ENCODE measurements at regions not wholly inside any gene's neighbourhood (a gene's known extent, or its start where the extent isn't known, plus 50 kb on each side); places are given as distances from the start of the nearest gene placed in this dataset.

DNA sequence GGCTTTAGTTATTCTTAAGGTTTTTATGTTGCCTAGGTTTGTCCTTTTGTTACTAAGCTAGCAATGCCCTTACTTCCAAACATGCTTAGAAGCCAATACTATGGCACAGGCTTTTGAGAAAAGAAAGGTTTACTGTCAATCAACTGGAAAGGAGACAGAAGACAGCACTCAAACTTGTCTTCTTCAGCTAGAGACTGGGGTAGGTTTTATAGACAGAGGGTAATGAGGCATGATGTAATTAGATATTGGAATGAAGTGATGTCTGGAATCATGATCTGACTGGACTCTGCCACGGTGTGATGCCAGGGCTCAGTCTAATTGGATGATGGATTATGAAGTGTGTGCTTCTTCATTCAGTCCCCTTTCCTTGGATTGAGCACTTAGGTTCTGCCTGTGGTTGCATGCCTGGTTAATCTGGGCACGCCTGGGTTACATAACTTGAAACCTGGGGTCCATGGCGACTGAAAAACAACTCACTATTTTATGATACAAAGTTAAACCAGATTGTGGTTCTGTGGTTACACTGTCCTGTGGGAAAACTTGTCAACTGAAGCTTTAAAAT is 625.8 kb downstream of the BRINP3 start:
- in situ Hi-C loops (cut with MboI; ENCODE audit: low sequenced_read_pairs, unreplicated experiment): no loop called here
- TF ChIP-seq, protein P1, sequence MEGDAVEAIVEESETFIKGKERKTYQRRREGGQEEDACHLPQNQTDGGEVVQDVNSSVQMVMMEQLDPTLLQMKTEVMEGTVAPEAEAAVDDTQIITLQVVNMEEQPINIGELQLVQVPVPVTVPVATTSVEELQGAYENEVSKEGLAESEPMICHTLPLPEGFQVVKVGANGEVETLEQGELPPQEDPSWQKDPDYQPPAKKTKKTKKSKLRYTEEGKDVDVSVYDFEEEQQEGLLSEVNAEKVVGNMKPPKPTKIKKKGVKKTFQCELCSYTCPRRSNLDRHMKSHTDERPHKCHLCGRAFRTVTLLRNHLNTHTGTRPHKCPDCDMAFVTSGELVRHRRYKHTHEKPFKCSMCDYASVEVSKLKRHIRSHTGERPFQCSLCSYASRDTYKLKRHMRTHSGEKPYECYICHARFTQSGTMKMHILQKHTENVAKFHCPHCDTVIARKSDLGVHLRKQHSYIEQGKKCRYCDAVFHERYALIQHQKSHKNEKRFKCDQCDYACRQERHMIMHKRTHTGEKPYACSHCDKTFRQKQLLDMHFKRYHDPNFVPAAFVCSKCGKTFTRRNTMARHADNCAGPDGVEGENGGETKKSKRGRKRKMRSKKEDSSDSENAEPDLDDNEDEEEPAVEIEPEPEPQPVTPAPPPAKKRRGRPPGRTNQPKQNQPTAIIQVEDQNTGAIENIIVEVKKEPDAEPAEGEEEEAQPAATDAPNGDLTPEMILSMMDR (IDR thresholded peaks at IDR 0.05; ENCODE audit: borderline replicate concordance, control extremely low read depth, extremely low read depth, insufficient read depth, missing control alignments): no peak
- DNase-seq (ENCODE audit: low spot score): no peak

DNA sequence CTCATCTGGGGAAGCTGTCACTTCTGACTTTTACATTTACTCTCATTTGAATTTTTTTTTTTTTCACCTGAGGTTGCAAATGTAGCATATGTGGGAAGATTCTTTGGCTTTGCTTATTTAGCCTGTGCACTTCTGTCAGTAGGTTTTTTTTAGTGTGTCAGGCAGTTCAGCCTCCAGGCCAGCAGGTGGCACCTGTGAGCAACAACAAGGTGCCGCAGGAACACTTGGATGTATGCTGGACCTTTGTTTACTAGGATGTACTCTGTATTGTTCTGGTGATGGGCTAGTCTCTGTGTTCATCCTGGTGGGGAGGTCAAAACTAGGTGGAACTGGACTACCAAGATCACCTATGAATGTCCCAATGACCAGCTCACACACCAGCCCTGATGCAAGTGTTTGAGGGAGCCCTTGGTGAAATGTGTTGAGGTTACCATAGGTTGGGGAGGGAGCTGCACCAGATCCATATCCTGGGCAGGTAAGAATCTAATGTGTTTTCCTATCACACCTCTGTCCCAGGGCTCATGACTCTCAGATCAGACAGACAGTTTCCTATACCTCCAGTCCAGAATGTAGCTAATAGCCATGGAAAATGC is 618.2 kb downstream of the BRINP3 start:
- DNase-seq (ENCODE audit: low spot score): peak; percentile 10
- TF ChIP-seq, protein P1 (IDR thresholded peaks at IDR 0.05; ENCODE audit: borderline replicate concordance, control extremely low read depth, extremely low read depth, insufficient read depth, missing control alignments): peak; percentile 52
- in situ Hi-C loops (cut with MboI; ENCODE audit: low sequenced_read_pairs, unreplicated experiment): no loop called here

DNA sequence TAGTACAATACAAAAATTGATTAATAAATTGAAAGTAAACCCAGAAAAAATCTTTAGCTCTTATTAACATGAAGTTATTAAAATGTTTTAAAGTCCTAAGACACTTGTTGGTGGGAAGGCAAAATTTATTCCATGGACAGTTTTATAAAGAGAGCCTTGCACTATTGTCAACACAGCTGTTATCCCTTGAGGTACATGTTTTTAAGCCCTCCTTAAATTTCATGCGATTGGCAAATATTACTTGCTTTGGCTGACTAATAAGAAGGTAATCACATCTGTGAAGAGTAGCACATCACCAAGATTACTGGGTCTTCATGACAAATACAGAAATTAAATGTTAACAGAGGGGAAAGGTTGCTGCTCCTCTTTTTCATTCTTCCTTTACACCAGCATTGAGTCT is 611.1 kb downstream of the BRINP3 start:
- TF ChIP-seq, protein P1 (IDR thresholded peaks at IDR 0.05; ENCODE audit: borderline replicate concordance, control extremely low read depth, extremely low read depth, insufficient read depth, missing control alignments): no peak
- in situ Hi-C loops (cut with MboI; ENCODE audit: low sequenced_read_pairs, unreplicated experiment): no loop called here
- no peak for DNase-seq (ENCODE audit: low spot score)

DNA sequence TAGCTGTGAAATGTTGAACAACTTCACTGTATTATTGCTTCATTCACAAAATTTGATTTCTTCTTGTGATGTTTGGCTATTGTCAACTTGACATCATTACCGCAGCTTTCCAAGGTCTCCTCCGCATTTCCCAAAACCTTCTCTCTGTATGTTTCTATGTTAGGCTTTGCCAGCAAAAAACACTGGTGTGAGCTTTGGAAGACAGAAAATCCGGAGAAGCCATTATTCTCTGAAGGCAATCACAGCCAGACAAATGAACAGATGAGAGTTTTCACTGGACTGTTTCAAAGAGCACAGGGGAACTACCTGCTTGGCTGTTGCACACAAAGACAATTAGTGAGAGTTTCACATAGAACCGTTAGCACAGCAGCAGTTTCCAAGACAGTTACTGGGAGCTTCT is 609.6 kb downstream of the BRINP3 start:
- no peak for DNase-seq (ENCODE audit: low spot score)
- in situ Hi-C loops (cut with MboI; ENCODE audit: low sequenced_read_pairs, unreplicated experiment): no loop called here
- TF ChIP-seq, protein P1 (IDR thresholded peaks at IDR 0.05; ENCODE audit: borderline replicate concordance, control extremely low read depth, extremely low read depth, insufficient read depth, missing control alignments): no peak

DNA sequence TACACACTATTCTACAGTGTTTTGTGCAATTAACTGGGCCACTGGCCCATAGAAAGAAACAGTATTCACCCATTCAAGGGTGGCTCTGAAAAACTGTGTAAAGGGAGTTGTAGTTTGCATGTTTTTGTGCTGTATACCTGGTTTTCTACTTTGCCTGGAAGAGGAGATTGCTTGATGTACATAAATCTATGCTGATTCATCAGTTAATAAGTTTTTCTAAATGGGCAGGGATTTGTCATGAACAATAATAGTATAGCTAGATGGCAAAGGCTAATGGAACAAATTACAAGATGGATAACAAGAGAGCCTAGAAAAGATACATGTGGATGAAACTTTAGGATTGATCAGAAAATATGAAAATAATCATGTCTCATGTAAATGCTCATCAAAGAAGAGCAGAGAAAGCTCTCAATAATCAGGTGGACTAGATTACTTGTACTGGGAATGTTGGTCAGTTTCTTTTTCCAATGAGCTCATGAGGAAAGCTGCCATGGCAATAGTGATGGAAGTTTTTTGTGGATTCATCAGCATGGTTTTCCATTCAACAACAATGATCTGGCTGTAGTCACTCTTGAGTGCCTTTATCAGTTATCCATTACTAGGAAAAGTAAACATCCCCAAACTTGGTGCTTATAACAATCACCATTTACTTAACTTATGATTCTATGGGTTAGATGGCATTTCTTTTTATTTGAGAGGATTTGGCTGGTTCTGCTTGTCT is 602.8 kb downstream of the BRINP3 start:
- no peak for DNase-seq (ENCODE audit: low spot score)
- in situ Hi-C loops (cut with MboI; ENCODE audit: low sequenced_read_pairs, unreplicated experiment): no loop called here
- TF ChIP-seq, protein P1 (IDR thresholded peaks at IDR 0.05; ENCODE audit: borderline replicate concordance, control extremely low read depth, extremely low read depth, insufficient read depth, missing control alignments): no peak

DNA sequence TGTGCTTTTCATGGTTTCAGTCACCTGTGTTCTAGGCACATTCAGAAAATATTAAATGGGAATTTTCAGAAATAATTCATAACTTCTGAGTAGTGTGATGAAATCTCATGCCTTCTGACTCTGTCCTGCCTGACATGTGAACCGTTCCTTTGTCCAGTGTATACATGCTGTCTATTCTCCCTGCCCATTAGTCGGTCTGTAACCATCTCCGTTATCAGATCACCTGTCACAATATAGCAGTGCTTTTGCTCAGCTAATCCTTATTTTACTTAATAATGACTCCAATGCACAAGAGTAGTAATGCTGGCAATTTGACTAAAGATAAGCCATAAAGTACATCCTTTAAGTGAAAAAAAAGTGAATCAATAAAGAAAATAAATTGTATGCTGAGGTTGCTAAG is 597.5 kb downstream of the BRINP3 start:
- TF ChIP-seq, protein P1 (IDR thresholded peaks at IDR 0.05; ENCODE audit: borderline replicate concordance, control extremely low read depth, extremely low read depth, insufficient read depth, missing control alignments): no peak
- no peak for DNase-seq (ENCODE audit: low spot score)
- in situ Hi-C loops (cut with MboI; ENCODE audit: low sequenced_read_pairs, unreplicated experiment): no loop called here

Data from GM13976 (cell line).